Tibial nerve (tissue), 4 donors: ENCODE measurements at regions not wholly inside any gene's neighbourhood (a gene's known extent, or its start where the extent isn't known, plus 50 kb on each side); places are given as distances from the start of the nearest gene placed in this dataset.

ENCODE experiments used
- CTCF ChIP-seq, 5 experiments: fragments of 200-600 bp in 3 of 5; fragments of 450-650 bp in 2 of 5; sonication (generic) in 3 of 5; IDR thresholded peaks; one replicate each; pipeline ENCODE4 v1.5.1; 2016 to 2019; ENCODE audit warnings: antibody characterized with exemption in 5 of 5, mild to moderate bottlenecking in 3 of 5, moderate library complexity in 2 of 5
- EP300 ChIP-seq, 2 donors: sonication (generic); formaldehyde crosslinking; IDR thresholded peaks; one replicate each; pipeline ENCODE4 v1.6.1; 2017; ENCODE audit warnings: antibody characterized with exemption in 2 of 2, mild to moderate bottlenecking in 1 of 2
- POLR2A ChIP-seq, 2 donors: fragments of 450-650 bp; IDR thresholded peaks; one replicate each; pipeline ENCODE4 v1.6.1; 2017; ENCODE audit warnings: antibody characterized with exemption in 2 of 2, mild to moderate bottlenecking in 2 of 2, moderate library complexity in 2 of 2

DNA sequence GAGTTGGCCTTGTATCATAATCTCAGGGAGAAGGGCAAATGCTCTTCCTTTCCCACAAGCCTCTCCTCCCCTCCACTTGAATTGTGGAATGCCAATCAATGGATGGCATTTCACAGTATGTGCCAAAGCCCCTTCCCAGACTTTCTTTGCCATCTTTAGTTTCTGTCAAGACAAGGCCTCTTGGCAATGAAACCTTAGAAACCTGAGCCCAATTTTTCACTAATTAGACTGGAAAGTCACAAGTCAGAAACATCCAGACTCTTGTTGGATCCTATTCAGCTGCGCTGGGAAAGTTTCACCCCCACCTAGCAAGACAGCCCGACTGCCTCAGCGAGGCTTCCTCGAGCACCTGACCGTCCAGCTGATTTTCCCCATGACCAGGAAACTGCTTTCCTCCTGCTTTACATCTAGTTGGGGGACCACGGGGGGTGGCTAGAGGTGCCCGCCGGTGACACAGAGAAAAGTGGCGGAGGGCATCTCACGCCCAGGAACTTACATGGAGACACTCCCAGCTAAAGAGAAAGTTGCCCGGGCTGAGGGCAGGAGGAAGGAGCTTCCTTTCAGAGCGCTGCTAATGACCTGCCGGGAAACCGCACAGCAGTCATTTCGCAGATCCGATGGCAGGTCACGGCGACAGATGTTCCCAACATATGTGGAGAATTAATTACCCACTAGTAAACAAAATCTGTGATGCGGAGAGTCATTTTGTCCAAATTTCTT is 302.6 kb upstream of the RRP15 start:
- no peak for TF ChIP-seq EP300 (IDR thresholded peaks at IDR 0.05)
- TF ChIP-seq CTCF (IDR thresholded peaks at IDR 0.05) = no peak
- TF ChIP-seq POLR2A (IDR thresholded peaks at IDR 0.05) = no peak
